GM21717 (cell line): ENCODE measurements at regions not wholly inside any gene's neighbourhood (a gene's known extent, or its start where the extent isn't known, plus 50 kb on each side); places are given as distances from the start of the nearest gene placed in this dataset.
"Not testable (repeated sequence)": the region's sequence is repeated elsewhere in the genome, so short reads cannot be mapped to it uniquely, and the experiment has no call there.

ENCODE experiments used
- ATAC-seq: cut with Tn5 transposase; IDR thresholded peaks from one replicate; pipeline ENCODE4 v1.9.1; 2021; ENCODE audit warnings: mild to moderate bottlenecking, moderate library complexity; ENCODE audit not compliant: unreplicated experiment

- ATAC-seq, result no peak
These were observed 50.8 kb upstream of the PRSS1 start for GRCh38 chr7:142698429-142698828.

GRCh38 chr7:142697270-142697669 is 52.0 kb upstream of the PRSS1 start:
- ATAC-seq, result no peak

DNA sequence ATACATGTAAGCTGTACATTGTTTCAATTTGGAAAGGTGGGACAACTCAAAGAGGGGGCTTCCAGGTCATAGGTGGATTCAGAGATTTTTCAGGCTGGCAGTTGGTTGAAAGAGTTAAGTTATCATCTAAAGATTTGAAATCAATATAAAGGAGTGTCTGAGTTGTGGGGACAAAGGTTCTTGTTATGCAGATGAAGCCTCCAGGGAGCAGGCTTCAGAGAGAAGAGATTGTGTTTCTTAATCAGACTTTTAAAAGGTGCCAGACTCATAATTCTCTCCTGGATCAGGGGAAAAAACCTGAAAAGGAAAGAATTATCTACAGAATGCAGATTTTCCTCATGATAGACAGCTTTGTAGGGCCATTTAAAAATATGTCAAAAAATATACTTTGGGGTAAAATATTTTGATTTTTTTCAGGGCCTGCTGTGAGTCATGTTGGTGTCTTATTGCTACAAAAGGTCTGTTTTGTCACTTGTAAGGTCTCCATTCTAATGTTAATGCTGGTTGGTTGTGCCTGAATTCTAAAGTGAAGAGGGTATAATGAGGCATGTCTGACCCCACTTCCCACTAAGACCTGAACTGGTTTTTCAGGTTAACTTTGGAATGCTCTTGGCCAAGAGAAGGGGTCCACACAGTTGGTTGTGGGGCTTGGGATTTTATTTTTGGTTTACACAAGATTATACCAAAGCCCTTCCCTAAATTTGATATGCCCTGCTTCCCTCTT is 52.7 kb upstream of the PRSS1 start:
- no peak for ATAC-seq

GRCh38 chr7:142693911-142694310 is 55.4 kb upstream of the PRSS1 start:
- ATAC-seq, result no peak

DNA sequence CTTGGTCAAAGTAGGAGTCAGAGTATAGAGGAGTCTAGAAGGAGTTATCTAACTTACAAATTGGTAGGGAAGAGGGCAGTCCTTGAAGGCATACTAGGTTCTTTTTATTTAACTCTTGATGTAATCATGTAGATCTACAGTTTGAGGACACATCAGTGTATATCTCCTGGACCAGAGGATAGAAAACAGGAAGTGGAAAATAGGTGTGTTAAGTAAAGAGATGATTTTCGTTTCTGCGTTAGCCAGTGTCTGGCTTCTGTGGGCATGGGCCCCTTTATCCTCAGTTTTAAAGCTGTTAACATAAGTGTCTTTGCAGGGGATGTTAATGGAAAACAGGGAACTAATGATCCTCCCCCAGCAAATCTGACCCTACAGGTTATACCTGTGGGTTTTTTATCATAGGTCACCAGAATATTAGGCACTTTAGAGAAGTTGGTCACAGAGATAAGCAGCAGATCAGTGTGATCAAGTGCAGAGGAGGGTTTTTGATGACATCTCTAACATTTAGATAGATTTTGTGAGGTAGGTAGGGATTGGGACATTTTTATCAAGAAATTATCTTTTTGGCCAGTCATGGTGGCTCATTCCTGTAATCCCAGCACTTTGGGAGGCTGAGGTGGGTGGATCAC is 58.6 kb upstream of the PRSS1 start:
- peak; percentile 56 for ATAC-seq

GRCh38 chr7:142689439-142690120 is 59.7 kb upstream of the PRSS1 start:
- no peak for ATAC-seq

DNA sequence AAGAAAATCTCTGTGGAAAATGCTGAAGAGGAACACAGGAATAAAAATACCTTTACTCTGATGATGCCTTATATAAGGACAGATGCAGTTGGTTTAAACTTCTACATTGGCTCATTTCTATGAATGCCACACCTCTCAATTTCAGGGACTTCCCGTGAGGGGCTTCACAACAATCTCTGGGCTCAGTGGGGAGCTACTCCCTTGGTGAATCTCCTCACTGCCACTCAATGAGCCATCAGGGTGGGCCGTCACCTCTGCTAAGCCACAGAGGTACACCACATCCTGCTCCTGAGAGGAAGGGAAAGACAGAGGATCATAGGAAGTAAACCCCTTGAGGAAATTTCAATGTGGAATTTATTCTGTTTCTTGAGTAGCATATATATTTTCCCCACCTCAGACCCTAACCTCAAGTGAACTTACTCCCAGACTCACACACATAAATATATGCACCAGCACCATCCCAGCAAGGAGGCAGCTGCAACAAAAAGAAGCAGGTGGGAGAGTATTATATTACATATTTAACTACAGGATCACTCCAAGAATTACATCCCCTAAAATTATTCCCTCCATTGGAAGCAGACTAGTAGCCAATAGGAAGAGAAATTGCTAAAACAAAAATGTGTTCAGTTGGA is 63.3 kb upstream of the PRSS1 start:
- no peak for ATAC-seq

DNA sequence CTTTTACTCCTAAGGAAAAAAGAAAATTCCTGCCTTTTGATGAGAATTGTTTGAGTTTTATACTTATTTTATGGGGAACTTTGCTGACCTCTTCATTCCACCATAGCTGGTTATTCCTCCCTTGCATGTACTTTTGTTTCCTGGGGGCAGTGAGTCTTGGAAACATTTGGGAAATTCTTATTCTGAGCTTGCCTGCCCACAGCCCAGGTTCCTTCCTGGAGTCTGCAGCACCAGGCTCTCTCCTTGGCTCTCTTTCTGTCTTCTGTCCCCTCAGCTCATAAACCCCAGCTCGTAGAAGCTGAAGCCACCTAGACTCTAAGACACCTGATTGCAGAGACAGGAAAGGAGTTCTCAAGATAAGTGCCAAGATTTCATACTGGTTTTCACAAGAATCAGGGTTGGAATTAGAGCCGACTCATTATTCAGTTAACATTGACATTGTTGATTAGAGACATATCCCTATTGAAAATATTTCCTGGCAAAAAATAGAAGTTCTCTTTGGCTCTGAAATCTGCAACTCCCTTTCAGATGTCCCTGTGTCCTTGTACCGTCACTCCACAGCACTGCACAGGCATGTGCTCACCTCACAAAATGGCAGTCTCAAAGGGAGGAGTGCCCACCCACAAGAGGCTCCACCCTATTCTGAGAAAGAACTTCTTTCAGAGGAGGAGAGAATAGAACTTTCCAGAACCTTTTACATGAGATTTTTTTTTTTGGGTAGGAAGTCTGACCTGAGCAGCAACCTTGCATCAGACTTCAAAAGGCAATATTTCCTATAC is 67.8 kb upstream of the PRSS1 start:
- no peak for ATAC-seq

DNA sequence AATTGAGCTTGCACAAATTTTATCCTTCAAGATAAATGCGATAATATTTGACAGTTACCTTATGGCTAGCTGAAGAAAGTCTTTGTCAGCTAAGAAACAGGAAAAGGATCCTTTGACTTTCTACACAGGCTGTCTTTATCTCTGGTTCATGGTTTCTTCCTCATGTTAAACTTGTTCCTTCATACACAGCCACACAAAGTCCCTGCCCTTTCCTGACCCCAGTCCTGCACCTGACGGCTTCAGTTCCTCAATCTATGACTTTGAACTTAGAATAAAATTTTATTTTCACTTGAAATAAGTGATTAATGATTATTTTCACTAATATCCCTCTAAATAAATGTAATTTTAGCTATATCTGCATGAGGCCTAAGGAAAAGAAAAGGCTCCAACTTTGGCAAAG is 77.8 kb upstream of the PRSS1 start:
- ATAC-seq, result no peak

GRCh38 chr7:142670511-142670910 is 78.8 kb upstream of the PRSS1 start:
- ATAC-seq, result no peak

DNA sequence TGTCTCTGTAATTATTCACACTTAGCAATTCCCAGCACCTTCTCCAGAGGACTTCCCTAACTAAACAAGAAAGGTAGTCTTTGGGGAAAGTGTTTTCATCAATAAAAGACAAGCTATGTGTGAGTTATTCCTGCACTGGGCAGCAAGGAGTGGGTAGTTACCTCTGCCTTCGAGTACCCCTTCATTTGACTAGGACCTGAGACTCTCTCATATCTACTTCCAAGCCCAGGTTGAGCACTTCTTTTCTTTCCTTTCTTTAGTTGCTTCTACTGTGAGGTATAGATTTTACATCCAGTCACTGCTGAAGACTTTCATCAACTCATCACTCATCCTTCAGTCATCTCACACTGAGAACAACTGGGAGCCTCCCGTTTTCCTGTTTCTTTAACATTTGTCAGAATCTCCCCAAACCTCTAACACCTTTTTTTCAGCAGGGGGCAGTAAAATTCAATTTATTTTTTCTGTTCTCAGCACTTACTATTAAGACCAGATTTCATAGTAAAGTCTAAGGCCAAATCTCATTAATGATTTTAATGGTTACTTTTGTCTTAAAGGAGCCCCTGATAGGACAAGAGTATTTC is 80.1 kb upstream of the PRSS1 start:
- no peak for ATAC-seq

GRCh38 chr7:142668495-142668894 is 80.8 kb upstream of the PRSS1 start:
- ATAC-seq, result no peak

DNA sequence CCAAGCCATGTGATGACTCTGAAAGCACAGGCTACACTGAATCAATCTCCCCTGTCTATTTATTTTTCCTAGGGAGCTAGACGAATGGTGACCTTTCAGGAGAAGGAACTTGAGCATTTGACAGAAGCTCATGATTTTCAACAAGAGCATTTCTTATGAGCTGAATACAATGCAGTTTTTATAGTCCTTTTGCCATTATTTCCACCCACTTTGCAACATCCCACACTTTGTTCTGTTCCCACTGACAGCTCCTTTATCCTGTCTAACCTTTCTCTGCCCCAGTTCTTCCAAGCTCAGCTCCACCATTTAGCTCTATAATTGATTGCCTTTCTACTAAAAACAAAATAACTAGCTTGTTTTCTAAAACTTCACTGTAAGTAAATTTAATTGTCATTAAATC is 91.9 kb upstream of the PRSS1 start:
- ATAC-seq, result no peak

DNA sequence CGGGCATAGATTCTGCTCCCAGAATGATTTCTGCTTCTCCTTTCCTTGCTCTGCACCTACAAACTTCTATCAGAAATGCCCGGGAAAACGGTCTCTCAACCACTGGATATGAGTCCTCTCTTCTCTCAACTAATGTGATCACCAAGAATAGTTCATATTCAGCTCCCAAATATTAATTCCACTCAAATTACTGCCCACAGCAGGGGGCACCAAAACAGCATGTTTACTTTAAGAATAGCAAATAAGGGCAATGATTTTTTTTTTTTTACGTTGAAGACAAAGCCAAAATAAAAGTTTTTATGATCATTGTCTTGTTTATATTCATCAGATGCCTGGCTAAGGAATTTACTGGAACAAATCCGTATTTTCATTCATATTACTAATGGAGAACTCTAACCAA is 94.9 kb upstream of the PRSS1 start:
- no peak for ATAC-seq

DNA sequence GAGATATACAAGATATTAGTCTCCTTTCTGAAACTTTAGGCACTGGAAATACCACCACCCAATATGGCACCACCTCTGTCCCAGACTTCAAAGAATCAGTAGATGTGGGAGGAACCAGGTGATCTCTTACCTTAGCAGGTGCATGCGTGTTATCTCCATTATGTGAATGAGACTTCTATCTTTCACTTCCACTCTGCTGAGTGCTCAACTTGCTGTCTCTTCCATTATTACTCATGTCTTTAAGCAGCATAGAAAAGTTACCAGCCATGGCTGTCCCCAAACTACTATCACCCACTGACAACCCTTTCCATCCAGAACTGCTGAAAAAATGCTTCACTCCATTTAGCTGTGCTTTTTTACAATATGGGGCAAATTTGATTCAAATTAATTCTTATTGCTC is 101.5 kb upstream of the PRSS1 start:
- no peak for ATAC-seq

GRCh38 chr7:142646386-142647140 is 102.7 kb upstream of the PRSS1 start:
- no peak for ATAC-seq

DNA sequence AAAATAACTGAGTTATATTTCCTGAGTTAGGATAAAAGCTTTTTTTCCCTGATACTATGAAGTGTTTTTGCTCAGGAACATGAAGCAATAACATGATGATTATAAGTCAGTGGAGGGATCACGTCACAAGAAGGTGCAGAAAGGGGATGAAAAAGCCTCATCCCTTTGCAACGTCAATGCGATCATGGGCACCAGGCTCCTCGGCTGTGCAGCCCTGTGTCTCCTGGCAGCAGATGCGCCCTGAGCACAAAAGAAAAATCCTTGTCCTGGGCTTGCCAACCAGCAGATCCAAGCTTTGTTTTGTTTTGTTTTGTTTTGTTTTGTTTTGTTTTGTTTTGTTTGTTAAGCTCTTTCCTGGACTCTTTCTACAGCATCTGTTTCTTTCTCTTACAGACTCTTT is 103.5 kb upstream of the PRSS1 start:
- ATAC-seq, result no peak

- ATAC-seq, result no peak
These were observed 107.0 kb upstream of the PRSS1 start for GRCh38 chr7:142642316-142642715.

GRCh38 chr7:142641252-142641651 is 108.0 kb upstream of the PRSS1 start:
- ATAC-seq, result not testable (repeated sequence)

GRCh38 chr7:142638581-142638980 is 110.7 kb upstream of the PRSS1 start:
- no peak for ATAC-seq
